ENCODE measurements at regions not wholly inside any gene's neighbourhood (a gene's known extent, or its start where the extent isn't known, plus 50 kb on each side); places are given as distances from the start of the nearest gene placed in this dataset.

DNA sequence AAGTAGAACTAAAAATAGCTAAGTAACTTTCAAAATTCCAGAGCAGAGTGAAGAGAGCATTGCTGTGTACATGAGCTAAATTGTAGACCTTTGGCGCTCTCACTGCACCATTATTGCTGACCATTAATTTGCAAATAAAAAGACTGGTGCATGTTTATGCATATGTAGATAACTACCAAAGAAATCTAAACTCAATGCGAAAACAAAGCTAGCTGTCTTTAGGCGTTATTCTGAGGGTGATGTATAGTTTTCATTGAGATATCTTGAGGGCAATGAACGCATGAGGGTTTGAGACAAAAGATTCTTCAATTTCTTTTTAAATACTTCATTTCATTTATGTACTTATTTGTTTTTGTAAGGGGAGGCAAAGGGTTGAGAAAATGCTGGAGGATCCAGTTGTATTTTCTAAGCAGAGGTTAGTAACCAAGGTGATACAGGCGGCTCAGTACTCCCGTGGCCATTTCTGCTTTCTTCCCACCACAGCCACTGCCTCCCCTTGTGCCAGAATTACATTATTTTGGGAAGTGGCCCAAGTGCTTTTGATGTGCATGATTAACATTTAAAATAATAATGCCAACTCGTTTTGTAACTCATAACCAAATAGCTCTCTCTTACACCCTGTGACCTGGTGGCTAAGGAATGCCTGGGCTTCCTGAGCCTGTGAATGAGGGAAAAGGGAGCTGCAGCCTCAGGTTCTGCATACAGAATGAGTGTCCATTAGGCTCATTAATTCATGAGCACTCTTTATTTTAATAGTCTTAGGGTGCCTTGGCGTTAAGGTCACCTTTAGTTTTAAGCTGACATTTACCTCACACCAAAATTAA lies 797.8 kb upstream of the GYPC start:
- TF ChIP-seq, protein P1, sequence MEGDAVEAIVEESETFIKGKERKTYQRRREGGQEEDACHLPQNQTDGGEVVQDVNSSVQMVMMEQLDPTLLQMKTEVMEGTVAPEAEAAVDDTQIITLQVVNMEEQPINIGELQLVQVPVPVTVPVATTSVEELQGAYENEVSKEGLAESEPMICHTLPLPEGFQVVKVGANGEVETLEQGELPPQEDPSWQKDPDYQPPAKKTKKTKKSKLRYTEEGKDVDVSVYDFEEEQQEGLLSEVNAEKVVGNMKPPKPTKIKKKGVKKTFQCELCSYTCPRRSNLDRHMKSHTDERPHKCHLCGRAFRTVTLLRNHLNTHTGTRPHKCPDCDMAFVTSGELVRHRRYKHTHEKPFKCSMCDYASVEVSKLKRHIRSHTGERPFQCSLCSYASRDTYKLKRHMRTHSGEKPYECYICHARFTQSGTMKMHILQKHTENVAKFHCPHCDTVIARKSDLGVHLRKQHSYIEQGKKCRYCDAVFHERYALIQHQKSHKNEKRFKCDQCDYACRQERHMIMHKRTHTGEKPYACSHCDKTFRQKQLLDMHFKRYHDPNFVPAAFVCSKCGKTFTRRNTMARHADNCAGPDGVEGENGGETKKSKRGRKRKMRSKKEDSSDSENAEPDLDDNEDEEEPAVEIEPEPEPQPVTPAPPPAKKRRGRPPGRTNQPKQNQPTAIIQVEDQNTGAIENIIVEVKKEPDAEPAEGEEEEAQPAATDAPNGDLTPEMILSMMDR (IDR thresholded peaks at IDR 0.05; ENCODE audit: poor library complexity): no peak
- TF ChIP-seq EZH2 (IDR thresholded peaks at IDR 0.05; ENCODE audit: borderline replicate concordance): no peak
- TF ChIP-seq EZH2phosphoT487 (IDR thresholded peaks at IDR 0.05; ENCODE audit: low read depth, severe bottlenecking, unreplicated experiment): no peak
